GM18870 (cell line): ENCODE measurements at regions not wholly inside any gene's neighbourhood (a gene's known extent, or its start where the extent isn't known, plus 50 kb on each side); places are given as distances from the start of the nearest gene placed in this dataset.
"Not testable (repeated sequence)": the region's sequence is repeated elsewhere in the genome, so short reads cannot be mapped to it uniquely, and the experiment has no call there.

ENCODE experiments used
- ATAC-seq: cut with Tn5 transposase; IDR thresholded peaks from one replicate; pipeline ENCODE4 v1.9.1; 2021; ENCODE audit warnings: moderate library complexity; ENCODE audit not compliant: unreplicated experiment

- no peak for ATAC-seq
Measured at GRCh38 chr5:124894541-124894940, 148.1 kb upstream of the ZNF608 start.

- ATAC-seq: no peak
Measured at GRCh38 chr5:124895236-124895635, 148.8 kb upstream of the ZNF608 start.

DNA sequence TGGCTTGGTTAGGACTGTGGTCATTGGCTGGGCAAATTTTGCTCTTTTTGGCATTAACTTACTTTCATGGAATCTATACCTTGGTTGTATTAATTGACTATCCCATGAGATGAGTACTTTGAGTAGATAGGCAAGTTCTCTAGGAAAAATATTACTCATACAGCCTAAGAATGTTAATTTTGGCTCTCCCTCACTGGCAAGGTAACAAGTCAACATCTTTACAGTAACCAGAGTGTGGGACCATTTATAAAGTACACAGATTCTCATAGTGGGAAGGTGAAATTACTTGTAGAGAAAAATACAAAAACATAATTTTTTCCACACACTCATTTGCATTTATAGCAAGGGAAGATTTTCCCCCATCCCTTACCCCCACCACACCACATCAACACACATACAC is 154.6 kb upstream of the ZNF608 start:
- ATAC-seq: no peak

- ATAC-seq: peak; percentile 97
Measured at GRCh38 chr5:124902097-124902821, 155.8 kb upstream of the ZNF608 start.

DNA sequence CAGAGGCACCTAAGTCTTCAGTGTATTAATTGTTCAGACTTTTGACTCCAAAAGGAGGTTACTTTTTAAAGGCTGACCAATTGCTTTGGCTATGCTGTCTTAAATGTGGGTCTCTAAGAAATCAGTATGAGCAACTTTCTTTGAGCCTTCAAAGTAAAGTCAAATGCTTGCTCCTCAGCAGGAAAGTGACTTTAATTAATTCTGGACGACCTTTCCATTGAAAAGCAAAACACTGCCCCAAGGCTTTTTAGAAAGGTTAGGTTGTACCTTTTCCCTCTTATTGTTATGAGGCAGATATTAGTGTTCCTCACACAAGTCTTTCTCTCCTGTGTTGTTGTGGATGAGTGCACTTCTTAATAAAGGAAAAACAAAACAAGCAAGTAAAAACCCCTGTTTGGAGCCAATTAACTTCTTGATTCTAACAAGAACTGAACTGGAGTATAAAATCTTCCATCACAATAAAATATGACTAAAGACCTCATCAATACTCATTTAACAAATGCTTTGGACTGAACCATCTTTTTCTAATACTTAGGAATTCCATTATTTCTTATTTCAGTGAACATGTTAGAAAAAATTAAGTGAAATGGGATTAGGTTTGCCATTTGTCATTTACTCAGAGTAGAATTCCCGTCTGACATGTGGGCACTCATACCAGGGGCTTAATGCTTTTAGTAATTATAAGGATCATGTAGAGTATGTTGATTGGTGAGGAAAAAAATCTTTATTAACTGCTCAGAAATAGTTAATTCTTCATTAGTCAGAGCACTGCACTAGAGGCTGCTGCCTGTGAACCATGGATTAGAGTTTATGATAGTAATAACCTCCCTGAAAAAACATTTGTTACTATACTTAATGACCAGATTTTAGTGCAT is 159.1 kb upstream of the ZNF608 start:
- no peak for ATAC-seq

DNA sequence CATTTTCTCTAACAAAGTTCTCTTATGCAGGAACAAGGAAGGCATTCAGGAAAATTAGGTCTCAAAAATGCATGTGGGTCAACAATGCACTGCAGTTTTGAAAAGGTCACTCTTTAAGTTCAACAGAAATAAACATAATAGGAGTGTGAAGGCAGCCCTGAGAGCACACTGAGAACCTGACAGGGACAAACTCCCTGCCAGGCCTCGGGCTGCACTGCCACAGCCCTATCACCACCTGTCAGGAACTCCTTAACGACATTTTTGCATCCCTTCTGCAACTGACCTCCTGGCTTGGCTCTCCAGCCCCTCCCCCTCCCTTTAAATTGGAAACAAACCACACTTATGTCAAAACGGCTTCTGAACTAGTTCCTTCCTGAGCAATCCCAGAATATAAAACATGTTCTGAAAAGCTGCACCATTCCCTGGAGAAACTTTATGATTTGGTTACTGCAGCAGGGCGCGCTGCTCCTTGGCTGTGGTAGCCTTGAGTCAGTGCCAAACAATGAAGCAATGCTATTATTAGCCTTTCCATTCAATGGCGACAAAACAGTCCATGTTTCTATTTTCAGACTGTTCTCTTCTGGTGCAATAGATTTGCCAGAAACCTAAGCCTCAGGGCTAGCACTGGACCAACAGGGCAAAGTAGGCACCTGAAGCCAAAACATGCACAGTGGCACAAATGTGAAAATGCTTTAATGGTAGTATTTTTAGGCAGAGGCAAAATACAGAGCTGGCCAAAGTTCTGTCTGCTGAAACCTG is 160.1 kb upstream of the ZNF608 start:
- no peak for ATAC-seq

DNA sequence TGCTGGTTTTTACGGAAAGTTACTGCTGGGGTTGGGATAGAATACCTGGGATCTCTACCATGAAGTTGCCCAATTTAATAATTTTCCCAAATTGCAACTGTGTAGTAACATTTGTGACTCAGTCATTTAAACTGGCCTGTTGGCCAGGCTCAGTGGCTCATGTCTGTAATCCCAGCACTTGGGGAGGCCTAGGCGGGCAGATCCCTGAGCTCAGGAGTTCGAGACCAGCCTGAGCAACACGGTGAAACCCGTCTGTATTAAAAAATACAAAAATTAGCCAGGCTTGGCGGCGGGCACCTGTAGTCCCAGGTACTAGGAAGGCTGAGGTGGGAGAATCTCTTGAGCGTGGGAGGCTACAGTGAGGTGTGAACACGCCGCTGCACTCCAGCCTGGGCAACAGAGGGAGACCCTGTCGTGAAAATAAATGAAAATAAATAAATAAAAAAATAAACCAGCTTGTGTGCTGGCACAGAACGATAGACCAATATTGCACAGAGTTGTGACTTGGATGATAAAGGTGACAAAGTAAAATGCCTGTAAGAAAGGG is 160.7 kb upstream of the ZNF608 start:
- ATAC-seq: no peak

GRCh38 chr5:124908581-124909451 is 162.4 kb upstream of the ZNF608 start:
- ATAC-seq: peak; percentile 89

- no peak for ATAC-seq
Measured at GRCh38 chr5:124909734-124910133, 163.3 kb upstream of the ZNF608 start.

DNA sequence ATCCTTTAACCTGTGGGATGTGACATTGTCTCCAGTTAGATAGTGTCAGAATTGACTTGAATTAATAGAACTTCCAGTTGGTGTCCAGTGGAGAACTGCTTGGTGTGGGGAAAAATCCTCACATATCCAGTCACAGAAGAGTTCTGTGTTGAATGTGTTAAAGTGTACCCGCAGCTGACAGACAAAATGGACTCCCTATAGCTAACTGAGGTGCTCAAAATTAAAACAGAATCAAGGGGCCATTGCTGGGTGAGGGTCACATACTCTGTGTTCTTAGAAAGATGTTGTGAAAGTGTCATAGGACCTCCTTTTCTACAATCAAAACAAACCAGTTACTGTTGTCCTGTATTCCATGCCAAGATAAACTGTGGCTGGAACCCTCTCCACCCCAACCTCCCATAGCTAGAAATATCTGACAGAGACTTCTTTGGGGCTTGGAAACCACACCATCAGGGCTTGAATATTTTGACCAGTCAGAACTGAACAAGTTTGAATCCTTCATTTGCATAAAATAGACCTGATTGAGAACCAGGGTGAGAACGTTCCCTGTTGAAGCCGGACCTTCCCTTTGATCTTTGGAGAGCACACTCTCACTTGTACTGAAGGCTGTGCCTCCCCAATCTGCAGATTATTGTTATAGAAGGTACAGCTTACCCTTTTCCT is 164.0 kb upstream of the ZNF608 start:
- peak; percentile 58 for ATAC-seq

- ATAC-seq: no peak
Measured at GRCh38 chr5:124912638-124913328, 166.3 kb upstream of the ZNF608 start.

DNA sequence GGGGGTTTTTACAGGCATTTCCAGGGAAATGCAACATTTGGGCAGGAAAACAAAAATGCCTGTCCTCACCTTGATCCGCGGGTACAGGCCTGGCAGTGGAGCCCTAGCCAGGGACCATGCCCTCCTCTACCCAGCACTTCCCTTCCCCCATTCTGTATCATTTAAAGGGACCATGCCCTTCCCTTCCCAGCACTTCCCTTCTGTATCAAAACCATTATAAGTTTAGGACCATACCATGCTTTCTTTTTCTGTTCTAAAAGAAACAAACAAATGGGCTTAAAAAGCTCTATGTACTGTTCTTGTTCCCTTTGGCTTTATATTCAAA is 166.9 kb upstream of the ZNF608 start:
- ATAC-seq: no peak

DNA sequence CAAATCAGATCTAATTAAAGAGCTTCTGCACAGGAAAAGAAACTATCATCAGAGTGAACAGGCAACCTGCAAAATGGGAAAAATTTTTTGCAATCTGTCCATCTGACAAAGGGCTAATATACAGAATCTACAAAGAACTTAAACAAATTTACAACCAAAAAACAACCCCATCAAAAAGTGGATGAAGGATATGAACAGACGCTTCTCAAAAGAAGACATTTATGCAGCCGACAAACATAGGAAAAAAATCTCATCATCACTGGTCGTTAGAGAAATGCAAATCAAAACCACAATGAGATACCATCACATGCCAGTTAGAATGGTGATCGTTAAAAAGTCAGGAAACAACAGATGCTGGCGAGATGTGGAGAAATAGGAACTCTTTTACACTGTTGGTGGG is 169.9 kb upstream of the ZNF608 start:
- ATAC-seq: not testable (repeated sequence)

DNA sequence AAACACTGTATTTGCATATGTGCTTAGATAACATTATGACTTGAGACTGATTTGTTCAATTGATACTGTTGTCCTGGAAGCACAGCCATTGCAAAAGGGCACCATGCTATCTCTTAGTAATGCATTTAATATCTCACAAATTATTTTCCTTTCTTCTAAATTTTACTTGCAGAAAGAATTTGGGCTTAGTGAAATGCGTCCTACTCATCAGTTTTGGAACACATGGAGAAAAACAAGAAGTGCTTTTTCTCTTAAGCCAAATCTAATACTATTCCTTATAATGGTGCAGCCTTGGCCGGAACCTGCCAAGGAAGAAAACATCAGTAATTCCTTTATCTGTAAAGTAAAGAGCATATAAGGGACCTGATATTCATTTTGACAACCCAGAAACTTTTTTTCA is 172.2 kb upstream of the ZNF608 start:
- no peak for ATAC-seq

DNA sequence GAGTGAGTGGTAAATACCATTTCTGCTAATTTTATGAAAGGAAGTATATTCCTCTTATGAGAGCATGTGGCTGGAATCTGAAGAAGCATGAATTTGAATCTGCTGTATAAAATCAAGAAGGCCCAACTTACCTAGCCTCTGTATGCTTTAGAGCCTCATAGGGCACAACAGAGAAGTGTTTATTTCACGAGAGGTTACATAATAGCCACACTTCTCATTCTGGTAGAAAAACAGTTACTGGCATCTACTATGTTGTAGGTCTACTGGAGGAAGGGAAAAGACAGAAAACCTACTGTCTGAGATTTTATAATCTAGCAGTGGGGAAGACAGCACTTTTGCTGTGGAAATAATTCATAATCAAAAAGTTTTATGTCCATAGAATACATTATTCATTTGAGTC is 172.6 kb upstream of the ZNF608 start:
- ATAC-seq: no peak

DNA sequence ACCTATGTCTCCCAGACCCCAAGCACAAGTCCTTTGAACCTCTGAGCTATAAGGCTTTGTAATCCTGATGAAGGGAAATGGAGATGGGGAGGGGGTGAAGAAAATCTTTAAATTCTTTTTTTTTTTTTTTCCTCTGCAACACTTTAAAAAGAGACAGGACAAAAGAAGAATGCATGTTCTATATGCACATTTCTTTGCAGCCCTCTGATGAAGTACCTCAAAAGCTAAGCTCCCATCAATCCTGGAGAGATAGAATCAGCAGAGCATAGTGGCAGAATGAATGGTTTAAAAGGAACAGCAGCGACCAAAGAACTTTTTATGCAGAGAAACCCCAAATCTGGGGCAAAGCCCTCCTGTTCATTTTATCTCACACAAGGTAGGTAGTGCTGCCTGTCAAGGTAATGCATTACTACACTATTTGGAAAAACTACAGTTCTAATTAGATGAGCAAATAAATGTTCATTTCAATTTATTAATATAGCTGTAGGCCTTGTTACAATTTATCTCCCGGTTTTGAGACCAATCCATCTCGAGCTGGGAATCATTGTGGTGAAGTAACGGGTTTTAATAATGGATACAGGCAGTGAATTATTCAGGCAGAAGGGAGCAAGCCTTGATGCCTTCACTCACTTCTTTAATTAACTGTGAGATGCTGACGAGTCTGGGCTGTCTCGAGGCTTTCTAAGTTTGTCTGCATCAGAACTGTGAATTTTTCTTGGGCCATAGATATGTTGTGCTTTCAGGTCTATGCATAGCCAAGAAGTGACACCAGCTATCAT is 173.5 kb upstream of the ZNF608 start:
- no peak for ATAC-seq

DNA sequence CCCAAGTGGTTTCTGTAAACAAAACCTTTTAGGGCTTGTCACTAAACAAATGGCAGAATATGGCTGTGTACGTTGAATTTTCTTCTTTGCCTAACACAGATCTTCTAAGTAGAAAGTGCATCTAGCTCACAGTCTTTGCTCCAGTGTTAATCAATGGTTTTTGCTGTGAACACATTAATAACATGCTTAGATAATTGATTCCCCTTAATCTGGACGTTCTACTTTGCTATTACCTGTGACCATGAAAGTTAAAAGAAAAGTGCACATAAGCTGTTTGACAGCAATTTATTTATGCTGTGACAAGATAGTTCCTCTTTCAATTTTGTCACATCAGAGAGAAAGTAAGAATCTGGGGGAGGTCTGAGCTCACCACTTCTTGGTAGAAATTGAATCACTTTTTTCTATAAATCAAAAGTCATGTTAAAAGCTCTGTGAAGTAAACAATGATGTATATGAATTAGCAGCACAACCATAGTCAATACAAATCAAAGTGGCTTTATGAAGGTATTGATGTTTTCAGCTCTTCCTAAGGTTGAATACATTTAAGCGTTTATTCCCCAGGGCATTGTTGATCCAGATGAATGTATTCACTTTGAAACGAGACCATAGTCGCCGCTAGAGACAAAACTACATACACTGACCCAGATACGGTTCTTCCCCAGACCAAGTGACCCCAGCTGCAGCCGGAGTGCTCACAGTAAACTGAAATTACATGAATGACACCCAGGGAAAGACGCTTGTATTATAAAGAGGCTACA is 174.6 kb upstream of the ZNF608 start:
- peak; percentile 85 for ATAC-seq

GRCh38 chr5:124921694-124922093 is 175.3 kb upstream of the ZNF608 start:
- peak; percentile 9 for ATAC-seq
